DOHH2 (cell line): ENCODE measurements at regions not wholly inside any gene's neighbourhood (a gene's known extent, or its start where the extent isn't known, plus 50 kb on each side); places are given as distances from the start of the nearest gene placed in this dataset.

Experiments
- EZH2phosphoT487 ChIP-seq: fragments of 200-600 bp; sonication (generic); IDR thresholded peaks from 2 replicates; pipeline ENCODE4 v1.6.1; 2017; ENCODE audit warnings: borderline replicate concordance, mild to moderate bottlenecking, antibody characterized with exemption, low read length, moderate library complexity, mixed read lengths
- TF ChIP-seq, protein P1 (sequence below): fragments of 200-600 bp; sonication (generic); IDR thresholded peaks from one replicate; pipeline ENCODE4 v1.5.1; 2014; ENCODE audit warnings: antibody characterized with exemption, mild to moderate bottlenecking, low read depth, low read length; ENCODE audit not compliant: poor library complexity, severe bottlenecking

DNA sequence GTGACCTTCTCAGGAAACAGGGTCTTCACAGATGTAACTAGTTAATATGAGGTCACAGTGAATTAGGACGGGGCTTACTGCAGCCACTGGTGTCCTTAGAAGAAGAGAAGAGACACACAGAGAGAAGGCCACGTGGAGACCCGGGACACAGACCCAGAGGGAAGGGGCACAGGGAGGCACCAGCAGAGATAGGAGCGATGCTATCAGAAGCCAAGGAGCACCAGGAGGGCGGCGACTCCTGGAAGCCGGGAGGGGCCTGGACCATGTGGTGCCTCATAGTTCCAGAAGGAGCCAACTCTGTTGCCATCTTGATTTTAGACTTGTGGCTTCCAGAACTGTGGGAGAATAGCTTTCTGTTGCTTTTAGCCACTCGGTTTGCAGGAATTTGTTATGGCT, 505.9 kb downstream of the TCERG1L start:
- TF ChIP-seq, protein P1, sequence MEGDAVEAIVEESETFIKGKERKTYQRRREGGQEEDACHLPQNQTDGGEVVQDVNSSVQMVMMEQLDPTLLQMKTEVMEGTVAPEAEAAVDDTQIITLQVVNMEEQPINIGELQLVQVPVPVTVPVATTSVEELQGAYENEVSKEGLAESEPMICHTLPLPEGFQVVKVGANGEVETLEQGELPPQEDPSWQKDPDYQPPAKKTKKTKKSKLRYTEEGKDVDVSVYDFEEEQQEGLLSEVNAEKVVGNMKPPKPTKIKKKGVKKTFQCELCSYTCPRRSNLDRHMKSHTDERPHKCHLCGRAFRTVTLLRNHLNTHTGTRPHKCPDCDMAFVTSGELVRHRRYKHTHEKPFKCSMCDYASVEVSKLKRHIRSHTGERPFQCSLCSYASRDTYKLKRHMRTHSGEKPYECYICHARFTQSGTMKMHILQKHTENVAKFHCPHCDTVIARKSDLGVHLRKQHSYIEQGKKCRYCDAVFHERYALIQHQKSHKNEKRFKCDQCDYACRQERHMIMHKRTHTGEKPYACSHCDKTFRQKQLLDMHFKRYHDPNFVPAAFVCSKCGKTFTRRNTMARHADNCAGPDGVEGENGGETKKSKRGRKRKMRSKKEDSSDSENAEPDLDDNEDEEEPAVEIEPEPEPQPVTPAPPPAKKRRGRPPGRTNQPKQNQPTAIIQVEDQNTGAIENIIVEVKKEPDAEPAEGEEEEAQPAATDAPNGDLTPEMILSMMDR: no peak
- no peak for TF ChIP-seq EZH2phosphoT487
